Panc1 (cell line): ENCODE measurements at regions not wholly inside any gene's neighbourhood (a gene's known extent, or its start where the extent isn't known, plus 50 kb on each side); places are given as distances from the start of the nearest gene placed in this dataset.

Experiments
- CTCF ChIP-seq: fragments of 450-650 bp; IDR thresholded peaks from 2 replicates; pipeline ENCODE4 v1.5.1; 2017; ENCODE audit warnings: mild to moderate bottlenecking
- POLR2AphosphoS5 ChIP-seq: IDR thresholded peaks from 2 replicates; pipeline ENCODE4 v1.6.1; 2012; ENCODE audit warnings: mild to moderate bottlenecking, low read depth, low read length, moderate library complexity
- REST ChIP-seq, 2 experiments: IDR thresholded peaks; 2 replicates each; pipeline ENCODE4 v1.6.1; 2011 to 2012; ENCODE audit warnings: low read depth in 2 of 2, control low read depth in 1 of 2, low read length in 1 of 2, mild to moderate bottlenecking in 1 of 2, moderate library complexity in 1 of 2; ENCODE audit not compliant: insufficient read depth in 1 of 2

DNA sequence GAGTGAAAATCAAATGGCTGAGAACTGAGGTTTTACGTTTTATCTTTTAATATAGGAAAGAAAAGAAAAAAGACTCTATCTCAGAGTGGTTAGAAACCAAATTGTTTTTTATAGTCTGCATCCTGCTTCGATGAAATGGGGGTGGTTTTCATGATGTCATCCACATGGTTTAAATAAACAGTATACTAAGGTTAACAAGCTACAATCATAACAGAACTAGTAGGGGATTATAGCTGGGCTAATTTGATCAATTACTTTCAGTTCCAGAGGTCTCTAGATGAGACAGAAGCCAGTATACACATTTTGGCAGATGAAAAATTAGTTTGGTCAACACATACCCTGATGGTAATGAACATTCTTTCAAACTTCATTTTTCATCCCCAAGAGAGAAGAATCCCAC lies 106.3 kb upstream of the SNX2 start:
- TF ChIP-seq POLR2AphosphoS5: no peak
- no peak for TF ChIP-seq CTCF
- no peak for TF ChIP-seq REST (IDR thresholded peaks at IDR 0.05; ENCODE audit: insufficient read depth in 1 of 2, low read depth in 2 of 2, low read length in 1 of 2)
